GM12878 (cell line): ENCODE measurements at regions not wholly inside any gene's neighbourhood (a gene's known extent, or its start where the extent isn't known, plus 50 kb on each side); places are given as distances from the start of the nearest gene placed in this dataset.

Experiments used
- ATAC-seq: fragments of 200-7000 bp; cut with Tn5 transposase; 3 replicates; pipeline ENCODE4 v1.9.1; 2020; ENCODE audit warnings: mild to moderate bottlenecking, moderate library complexity
- BruUV-seq: library from RNA; stranded (reverse); fragments of 400-500 nt; replicated peaks from 2 replicates; lab custom pipeline; 2021; lab: Mats Ljungman, UMichigan
- CTCF ChIA-PET: fragments of 300-600 bp; sonication (Branson Sonifier 250); formaldehyde crosslinking; extraction: SDS; loops from one replicate; lab custom pipeline; 2021; ENCODE audit warnings: inconsistent platforms; lab: Yijun Ruan, JAX
- POLR2A ChIA-PET: fragments of 350-600 bp; formaldehyde crosslinking; extraction: SDS; loops from one replicate; lab custom pipeline; 2021; ENCODE audit warnings: inconsistent platforms; lab: Charles Lee
- RAD21 ChIA-PET: fragments of 300-600 bp; sonication (Branson Sonifier 250); formaldehyde crosslinking; loops from one replicate; lab custom pipeline; 2023; ENCODE audit warnings: antibody characterized with exemption; ENCODE audit not compliant: unreplicated experiment; lab: Charles Lee
- SMC1A ChIA-PET: fragments of 300-600 bp; sonication (Branson Sonifier 250); formaldehyde crosslinking; loops from one replicate; lab custom pipeline; 2023; ENCODE audit not compliant: unreplicated experiment, uncharacterized antibody; lab: Charles Lee
- DNase-seq: peaks from one replicate; pipeline ENCODE4 v3.0.0-alpha.2; 2011; ENCODE audit warnings: low read depth, low spot score
- FAIRE-seq: peaks from 3 replicates; lab custom pipeline; 2011; peaks lifted over from hg19 to GRCh38; lab: Jason Lieb, UNC
- H2AFZ ChIP-seq: 2 replicates; pipeline ENCODE4 v1.6.0; 2011; ENCODE audit warnings: low read depth, low read length, control low read depth; ENCODE audit not compliant: control insufficient read depth
- H3K27ac ChIP-seq: 2 replicates; pipeline ENCODE4 v1.5.1; 2011; ENCODE audit warnings: control low read depth; ENCODE audit not compliant: control insufficient read depth, insufficient read depth
- H3K27me3 ChIP-seq, 2 experiments: replicated peaks in 1 of 2; 2 replicates each; pipeline versions ENCODE4 v1.6.0 to v1.6.1; 2011; ENCODE audit warnings: low read length in 1 of 2; ENCODE audit not compliant: control insufficient read depth in 2 of 2, insufficient read depth in 2 of 2
- H3K36me3 ChIP-seq, 2 experiments: 2 replicates each; pipeline ENCODE4 v1.5.1; 2011; ENCODE audit warnings: low read length in 1 of 2; ENCODE audit not compliant: control insufficient read depth in 2 of 2, insufficient read depth in 2 of 2
- H3K4me1 ChIP-seq: 2 replicates; pipeline ENCODE4 v1.6.1; 2011; ENCODE audit warnings: mild to moderate bottlenecking, low read length, moderate library complexity, mixed read lengths; ENCODE audit not compliant: control insufficient read depth, insufficient read depth
- H3K4me2 ChIP-seq: 2 replicates; pipeline ENCODE4 v1.6.0; 2011; ENCODE audit warnings: control low read depth; ENCODE audit not compliant: control insufficient read depth, insufficient read depth
- H3K4me3 ChIP-seq: fragments of 200-600 bp; sonication (generic); 2 replicates; pipeline ENCODE4 v1.5.1; 2016
- H3K79me2 ChIP-seq: 2 replicates; pipeline ENCODE4 v1.6.0; 2011; ENCODE audit warnings: low read length; ENCODE audit not compliant: control insufficient read depth, insufficient read depth
- H3K9ac ChIP-seq: 2 replicates; pipeline ENCODE4 v1.8.0; 2011; ENCODE audit warnings: low read length, control low read depth, mixed read lengths; ENCODE audit not compliant: control insufficient read depth, insufficient read depth
- H3K9me3 ChIP-seq: replicated peaks from 3 replicates; pipeline ENCODE4 v1.5.1; 2011; ENCODE audit warnings: mild to moderate bottlenecking, low read length; ENCODE audit not compliant: control insufficient read depth, insufficient read depth
- H4K20me1 ChIP-seq: 2 replicates; pipeline ENCODE4 v1.6.0; 2011; ENCODE audit not compliant: control insufficient read depth, insufficient read depth
- ATF7 ChIP-seq: fragments of 450-650 bp; IDR thresholded peaks from 2 replicates; pipeline ENCODE4 v1.6.1; 2016; ENCODE audit warnings: low read depth, mild to moderate bottlenecking
- BACH1 ChIP-seq: fragments of 450-650 bp; IDR thresholded peaks from 2 replicates; pipeline ENCODE4 v1.6.1; 2017; ENCODE audit warnings: mild to moderate bottlenecking, borderline replicate concordance
- CHD1 ChIP-seq: IDR thresholded peaks from 2 replicates; pipeline ENCODE4 v1.6.1; 2012; ENCODE audit warnings: low read depth, low read length, improper control_type of control experiment
- E4F1 ChIP-seq: fragments of 450-650 bp; IDR thresholded peaks from 2 replicates; pipeline ENCODE4 v1.6.1; 2018; ENCODE audit warnings: borderline replicate concordance, mild to moderate bottlenecking; ENCODE audit not compliant: partially characterized antibody
- IRF3 ChIP-seq: fragments of 450-650 bp; IDR thresholded peaks from 2 replicates; pipeline ENCODE4 v1.6.1; 2014; ENCODE audit warnings: mild to moderate bottlenecking
- IRF4 ChIP-seq: IDR thresholded peaks from 2 replicates; pipeline ENCODE4 v1.6.1; 2011; ENCODE audit warnings: low read depth, low read length
- KLF5 ChIP-seq: fragments of 450-650 bp; IDR thresholded peaks from 2 replicates; pipeline ENCODE4 v1.6.1; 2014; ENCODE audit warnings: mild to moderate bottlenecking; ENCODE audit not compliant: partially characterized antibody
- MAX ChIP-seq: IDR thresholded peaks from 2 replicates; pipeline ENCODE4 v1.6.1; 2012; ENCODE audit warnings: low read depth, low read length, improper control_type of control experiment
- MEF2A ChIP-seq: IDR thresholded peaks from 2 replicates; pipeline ENCODE4 v1.6.1; 2011; ENCODE audit warnings: low read depth, mild to moderate bottlenecking, low read length, moderate library complexity; ENCODE audit not compliant: insufficient read depth
- MXI1 ChIP-seq: fragments of 150-350 bp; IDR thresholded peaks from 2 replicates; pipeline ENCODE4 v1.6.1; 2011; ENCODE audit warnings: low read depth, mild to moderate bottlenecking, inconsistent platforms, low read length, improper control_type of control experiment
- NFXL1 ChIP-seq: fragments of 450-650 bp; IDR thresholded peaks from 2 replicates; pipeline ENCODE4 v1.6.1; 2017; ENCODE audit warnings: antibody characterized with exemption, mild to moderate bottlenecking, borderline replicate concordance
- STAT3 ChIP-seq: IDR thresholded peaks from 2 replicates; pipeline ENCODE4 v1.6.1; 2011; ENCODE audit warnings: low read depth, low read length, improper control_type of control experiment
- SUZ12 ChIP-seq: fragments of 200-600 bp; sonication (generic); IDR thresholded peaks from one replicate; pipeline ENCODE4 v1.6.1; 2018; ENCODE audit warnings: antibody characterized with exemption, mild to moderate bottlenecking; ENCODE audit not compliant: unreplicated experiment
- ZNF687 ChIP-seq: fragments of 450-650 bp; IDR thresholded peaks from 2 replicates; pipeline ENCODE4 v1.6.1; 2017; ENCODE audit warnings: mild to moderate bottlenecking, moderate library complexity
- WGBS: methylation state at CpG from one replicate; pipeline ENCODE4 v1.1.6; 2016; ENCODE audit warnings: low lambda C conversion rate; ENCODE audit not compliant: insufficient replicate concordance, insufficient coverage; ENCODE audit errors: missing lambda C conversion rate; 5-methylcytosine and 5-hydroxymethylcytosine counted together
- in situ Hi-C: fragments of 300-500 bp; cut with MboI; formaldehyde crosslinking; loops from 9 replicates; pipeline ENCODE4 v1.14.3; 2018; ENCODE audit warnings: mixed read lengths
- intact Hi-C: fragments of 100-400 bp; cut with micrococcal nuclease; formaldehyde crosslinking; loops from one replicate; pipeline ENCODE4 v1.14.2; 2022; ENCODE audit not compliant: unreplicated experiment

- no TSS peak for BruUV-seq
- intact Hi-C loops (no loop called here), in situ Hi-C loops (no loop called here)
- TF ChIP-seq MAX (no peak), STAT3 (no peak), ZNF687 (no peak), KLF5 (no peak), ATF7 (no peak), MXI1 (no peak), IRF3 (no peak), SUZ12 (no peak), BACH1 (no peak), CHD1 (no peak), IRF4 (no peak), MEF2A (no peak), NFXL1 (no peak), E4F1 (no peak)
- ChIA-PET SMC1A (no interaction called here), POLR2A (no interaction called here), CTCF (interaction anchor here (1.5 kb wide), 2 partner anchors 9 to 11 kb away, joined by 3 to 4 read pairs; no protein-coding TSS in a partner anchor), RAD21 (interaction anchor here (0.7 kb wide), 1 partner anchor 422 kb away, joined by 3 read pairs; no protein-coding TSS in a partner anchor)
- no peaks in the 10 kb centered on the region for H3K9me3 ChIP-seq
- no peaks in the 10 kb centered on the region for H4K20me1 ChIP-seq
- H3K79me2 ChIP-seq: no peaks in the 10 kb centered on the region
- H3K4me1 ChIP-seq: no peaks in the 10 kb centered on the region
- FAIRE-seq (no peak), DNase-seq (no peak), ATAC-seq (no peak)
- no peak overlapping the region for H2AFZ ChIP-seq
- H3K36me3 ChIP-seq: no peaks in the 10 kb centered on the region
- H3K4me3 ChIP-seq: no peak overlapping the region
- H3K27me3 ChIP-seq: no peaks in the 10 kb centered on the region
- H3K9ac ChIP-seq: no peak overlapping the region
- no peak overlapping the region for H3K4me2 ChIP-seq
- WGBS: 16% methylated on average over 4 of the region's 4 CpGs
- H3K27ac ChIP-seq: no peak overlapping the region
Measured at GRCh38 chr3:3631114-3631513, 168.1 kb upstream of the LRRN1 start.
